ENCODE measurements at regions not wholly inside any gene's neighbourhood (a gene's known extent, or its start where the extent isn't known, plus 50 kb on each side); places are given as distances from the start of the nearest gene placed in this dataset.

- TF ChIP-seq CHD2 (IDR thresholded peaks at IDR 0.05; ENCODE audit: low read length) (no peak), TEAD4 (IDR thresholded peaks at IDR 0.05; ENCODE audit: low read depth, low read length) (0 out of 2 replicates have a peak, but pooled peaks have one; percentile 25), TBP (IDR thresholded peaks at IDR 0.05; ENCODE audit: low read depth, low read length) (no peak)
- Histone ChIP-seq H2AK5ac (ENCODE audit: low read depth, low read length) (no peak overlapping the region), H4K91ac (replicated peaks; ENCODE audit: insufficient read length, low read length) (no peak overlapping the region), H2BK5ac (ENCODE audit: low read depth, low read length) (no peak overlapping the region), H2AFZ (ENCODE audit: low read length) (no peak overlapping the region), H2BK20ac (ENCODE audit: low read length) (no peak overlapping the region), H2BK120ac (replicated peaks; ENCODE audit: low read depth, low read length) (no peak overlapping the region), H4K5ac (ENCODE audit: insufficient read length, low read depth, low read length) (no peak overlapping the region), H2BK15ac (ENCODE audit: low read length) (no peak overlapping the region), H3K23me2 (ENCODE audit: low read depth, low read length) (no peaks in the 10 kb centered on the region), H3K56ac (replicated peaks; ENCODE audit: insufficient read length, low read depth, low read length) (no peak overlapping the region), H3K23ac (ENCODE audit: insufficient read length) (no peak overlapping the region), H3K79me2 (ENCODE audit: control insufficient read depth in 1 of 2, insufficient read depth in 2 of 2, low read length in 2 of 2) (no peaks in the 10 kb centered on the region), H3K4me3 (ENCODE audit: extremely low read depth in 1 of 4, insufficient read depth in 2 of 4, low read depth in 3 of 4, low read length in 4 of 4) (no peak overlapping the region), H3K36me3 (ENCODE audit: control insufficient read depth in 2 of 4, insufficient read depth in 4 of 4, low read length in 3 of 4) (no peaks in the 10 kb centered on the region), H3K27ac (ENCODE audit: low read depth, low read length) (no peak overlapping the region), H3K27me3 (replicated peaks in 1 of 4; ENCODE audit: control insufficient read depth in 3 of 4, extremely low read depth in 1 of 4, insufficient read depth in 3 of 4, low read length in 3 of 4) (no peaks in the 10 kb centered on the region), H3K18ac (ENCODE audit: extremely low read depth, low read length) (no peak overlapping the region), H4K20me1 (replicated peaks in 1 of 2; ENCODE audit: control insufficient read depth in 1 of 2, insufficient read depth in 2 of 2, low read length in 2 of 2) (no peaks in the 10 kb centered on the region), H3K14ac (ENCODE audit: insufficient read length) (no peak overlapping the region), H3K9ac (replicated peaks in 1 of 4; ENCODE audit: extremely low read depth in 1 of 4, low read depth in 3 of 4, low read length in 3 of 4) (no peak overlapping the region), H3K4me2 (ENCODE audit: insufficient read depth in 1 of 2, low read depth in 2 of 2, low read length in 2 of 2) (no peak overlapping the region), H3K4me1 (replicated peaks in 1 of 4; ENCODE audit: control insufficient read depth in 3 of 4, insufficient read depth in 4 of 4, low read length in 3 of 4) (no peaks in the 10 kb centered on the region), H2BK12ac (ENCODE audit: low read depth, low read length) (no peak overlapping the region), H4K8ac (ENCODE audit: extremely low read depth, insufficient read depth, low read length) (no peak overlapping the region), H3K79me1 (ENCODE audit: low read depth, low read length) (no peaks in the 10 kb centered on the region), H3K4ac (replicated peaks; ENCODE audit: insufficient read length, low read depth, low read length) (no peak overlapping the region), H3K9me3 (ENCODE audit: insufficient read depth in 2 of 2, low read depth in 1 of 2, low read length in 1 of 2) (no peaks in the 10 kb centered on the region; a peak in 1 of 4 replicates)
- no peak for FAIRE-seq
- 82% methylated on average over 3 of the region's 3 CpGs; no CpG with 5 or more reads in 1 of the 2 experiments for WGBS, 2 experiments (ENCODE audit: extremely low coverage in 1 of 2, insufficient coverage in 1 of 2, insufficient read length in 1 of 2, insufficient replicate concordance in 2 of 2, low coverage in 1 of 2, low lambda C conversion rate in 2 of 2, missing lambda C conversion rate in 1 of 2)
- ChIA-PET POLR2A (ENCODE audit: partially characterized antibody) (no interaction called here), CTCF (ENCODE audit: partially characterized antibody) (interaction anchor here (0.6 to 2.1 kb wide), 8 partner anchors 9 to 346 kb away, joined by 3 to 9 read pairs (median 4); no protein-coding TSS in a partner anchor)
- no peak for DNase-seq (ENCODE audit: low read depth in 1 of 2, low spot score in 2 of 2)
Observed at GRCh38 chr14:22296722-22297121, 292.3 kb downstream of the DAD1 start.
